Gastroesophageal sphincter (tissue), 3 donors: ENCODE measurements at regions not wholly inside any gene's neighbourhood (a gene's known extent, or its start where the extent isn't known, plus 50 kb on each side); places are given as distances from the start of the nearest gene placed in this dataset.

Experiments used
- CTCF ChIP-seq, 4 experiments: fragments of 200-600 bp in 2 of 4; fragments of 450-650 bp in 2 of 4; sonication (generic) in 1 of 4; IDR thresholded peaks; one replicate each; pipeline ENCODE4 v1.5.1; 2017 to 2019; ENCODE audit warnings: antibody characterized with exemption in 4 of 4, mild to moderate bottlenecking in 2 of 4, moderate library complexity in 2 of 4
- POLR2A ChIP-seq, 2 donors: fragments of 450-650 bp; IDR thresholded peaks; one replicate each; pipeline ENCODE4 v1.6.1; 2017; ENCODE audit warnings: antibody characterized with exemption in 2 of 2, mild to moderate bottlenecking in 2 of 2, moderate library complexity in 1 of 2

DNA sequence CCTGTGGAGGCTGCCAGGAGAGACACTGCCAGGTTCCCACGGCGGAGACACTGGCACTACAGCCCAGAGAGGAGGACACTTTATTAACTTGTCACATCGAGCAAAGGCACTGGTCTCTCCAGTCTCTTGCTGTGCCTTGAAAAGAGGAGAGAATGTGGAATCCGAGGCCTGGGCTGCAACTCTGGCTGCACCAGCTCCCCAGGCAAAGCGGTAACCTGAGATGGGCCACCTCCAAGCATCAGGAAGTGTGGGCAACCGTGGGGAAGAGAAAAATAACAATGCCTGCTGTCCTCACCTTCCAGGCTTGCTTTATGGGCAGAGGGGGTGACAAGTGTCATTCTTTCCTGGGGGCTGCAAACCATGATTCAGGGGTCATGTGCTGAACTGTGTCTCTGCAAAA lies 91.6 kb upstream of the RGMA start:
- TF ChIP-seq CTCF (IDR thresholded peaks at IDR 0.05): no peak
- no peak for TF ChIP-seq POLR2A (IDR thresholded peaks at IDR 0.05)
